IMR-90 (cell line): ENCODE measurements at regions not wholly inside any gene's neighbourhood (a gene's known extent, or its start where the extent isn't known, plus 50 kb on each side); places are given as distances from the start of the nearest gene placed in this dataset.

ENCODE experiments used
- ATAC-seq: fragments of 200-7000 bp; cut with Tn5 transposase; 2 replicates; pipeline ENCODE4 v1.9.1; 2020; ENCODE audit warnings: low read depth, mild to moderate bottlenecking, moderate library complexity
- BruUV-seq: library from RNA; stranded (reverse); fragments of 400-500 nt; replicated peaks from 2 replicates; lab custom pipeline; 2021; lab: Mats Ljungman, UMichigan
- CTCF ChIA-PET: fragments of 300-600 bp; formaldehyde crosslinking; extraction: SDS; loops from one replicate; lab custom pipeline; 2021; ENCODE audit warnings: antibody characterized with exemption; lab: Yijun Ruan, JAX
- POLR2A ChIA-PET: fragments of 300-600 bp; sonication (Branson Sonifier 250); formaldehyde crosslinking; loops from one replicate; lab custom pipeline; 2022; ENCODE audit warnings: antibody characterized with exemption; ENCODE audit not compliant: unreplicated experiment; lab: Charles Lee
- DNase-seq: peaks from one replicate; pipeline ENCODE4 v3.0.0; 2013
- H2AFZ ChIP-seq: replicated peaks from 2 replicates; pipeline ENCODE3; 2013; ENCODE audit warnings: low read length, mild to moderate bottlenecking; ENCODE audit not compliant: poor library complexity
- H2AK5ac ChIP-seq: 2 replicates; pipeline ENCODE4 v1.6.1; 2013; ENCODE audit warnings: low read depth, low read length, inconsistent platforms
- H2AK9ac ChIP-seq: replicated peaks from 2 replicates; pipeline ENCODE3; 2013; ENCODE audit warnings: mild to moderate bottlenecking, low read depth, low read length, moderate library complexity; ENCODE audit not compliant: poor library complexity
- H2BK120ac ChIP-seq: 2 replicates; pipeline ENCODE4 v1.6.1; 2013; ENCODE audit warnings: low read depth, low read length, inconsistent platforms
- H2BK15ac ChIP-seq: 3 replicates; pipeline ENCODE4 v1.6.1; 2013; ENCODE audit warnings: low read depth, low read length, inconsistent platforms
- H2BK20ac ChIP-seq: 2 replicates; pipeline ENCODE4 v1.6.1; 2013; ENCODE audit warnings: low read depth, mild to moderate bottlenecking, inconsistent platforms, low read length, moderate library complexity
- H2BK5ac ChIP-seq: 2 replicates; pipeline ENCODE4 v1.6.1; 2013; ENCODE audit warnings: mild to moderate bottlenecking, low read depth, low read length, inconsistent platforms; ENCODE audit not compliant: poor library complexity, severe bottlenecking
- H3K14ac ChIP-seq: replicated peaks from 2 replicates; pipeline ENCODE4 v1.6.1; 2013; ENCODE audit warnings: low read depth, low read length, inconsistent platforms
- H3K18ac ChIP-seq: 2 replicates; pipeline ENCODE4 v1.6.1; 2013; ENCODE audit warnings: low read depth, low read length, control low read depth
- H3K23ac ChIP-seq: 2 replicates; pipeline ENCODE4 v1.6.1; 2013; ENCODE audit warnings: low read depth, low read length, inconsistent platforms
- H3K27ac ChIP-seq: 2 replicates; pipeline ENCODE4 v1.5.1; 2013; ENCODE audit warnings: mild to moderate bottlenecking, control low read depth, low read length; ENCODE audit not compliant: insufficient read depth
- H3K27me3 ChIP-seq: 2 replicates; pipeline ENCODE4 v1.6.1; 2013; ENCODE audit warnings: low read length; ENCODE audit not compliant: control insufficient read depth, insufficient read depth
- H3K36me3 ChIP-seq: 2 replicates; pipeline ENCODE4 v1.6.1; 2013; ENCODE audit warnings: low read length, mixed read lengths; ENCODE audit not compliant: control insufficient read depth, insufficient read depth
- H3K4ac ChIP-seq: 2 replicates; pipeline ENCODE4 v1.6.1; 2013; ENCODE audit warnings: low read depth, low read length, inconsistent platforms
- H3K4me1 ChIP-seq: 2 replicates; pipeline ENCODE4 v1.6.1; 2013; ENCODE audit warnings: low read length, mixed read lengths; ENCODE audit not compliant: control insufficient read depth, insufficient read depth
- H3K4me2 ChIP-seq: 2 replicates; pipeline ENCODE4 v1.6.1; 2013; ENCODE audit warnings: low read depth, mild to moderate bottlenecking, control low read depth, low read length, moderate library complexity
- H3K4me3 ChIP-seq: 2 replicates; pipeline ENCODE4 v1.5.1; 2013; ENCODE audit warnings: low read depth, mild to moderate bottlenecking, control low read depth, low read length, moderate library complexity; ENCODE audit not compliant: insufficient read depth
- H3K56ac ChIP-seq: 2 replicates; pipeline ENCODE4 v1.6.1; 2013; ENCODE audit warnings: low read length, inconsistent platforms; ENCODE audit not compliant: insufficient read depth; ENCODE audit errors: extremely low read depth
- H3K79me1 ChIP-seq, 2 experiments: 2 replicates each; pipeline ENCODE4 v1.6.1; 2013; ENCODE audit warnings: low read length in 2 of 2, inconsistent platforms in 1 of 2, low read depth in 1 of 2
- H3K9ac ChIP-seq: 2 replicates; pipeline ENCODE4 v1.6.1; 2013; ENCODE audit warnings: low read depth, low read length, control low read depth
- H3K9me1 ChIP-seq: 2 replicates; pipeline ENCODE4 v1.6.1; 2013; ENCODE audit warnings: low read length, inconsistent platforms; ENCODE audit not compliant: insufficient read depth
- H3K9me3 ChIP-seq: 2 replicates; pipeline ENCODE4 v1.6.1; 2013; ENCODE audit warnings: low read length; ENCODE audit not compliant: control insufficient read depth, insufficient read depth
- H4K20me1 ChIP-seq: 2 replicates; pipeline ENCODE4 v1.6.1; 2013; ENCODE audit warnings: low read length, inconsistent platforms; ENCODE audit not compliant: insufficient read depth
- H4K5ac ChIP-seq: 2 replicates; pipeline ENCODE4 v1.6.1; 2013; ENCODE audit warnings: mild to moderate bottlenecking, low read depth, low read length, control low read depth
- H4K8ac ChIP-seq, 2 experiments: 2 replicates each; pipeline ENCODE4 v1.6.1; 2013; ENCODE audit warnings: low read depth in 2 of 2, low read length in 2 of 2, control low read depth in 1 of 2, inconsistent platforms in 1 of 2
- H4K91ac ChIP-seq: 2 replicates; pipeline ENCODE4 v1.6.1; 2013; ENCODE audit warnings: low read depth, low read length, inconsistent platforms; ENCODE audit not compliant: insufficient read depth
- CEBPB ChIP-seq: IDR thresholded peaks from 2 replicates; pipeline ENCODE4 v1.6.1; 2012; ENCODE audit warnings: low read depth, low read length, improper control_type of control experiment
- FOS ChIP-seq: fragments of 150-350 bp; IDR thresholded peaks from 2 replicates; pipeline ENCODE4 v1.6.1; 2016; ENCODE audit warnings: low read depth, low read length
- WGBS, 2 experiments: methylation state at CpG; one replicate each; pipeline versions ENCODE4 v1.1.5 to v1.1.7; 2013; ENCODE audit warnings: missing lambda C conversion rate in 2 of 2; ENCODE audit not compliant: insufficient read length in 1 of 2; ENCODE audit errors: extremely low coverage in 2 of 2; 5-methylcytosine and 5-hydroxymethylcytosine counted together
- dilution Hi-C: fragments of 300-500 bp; cut with HindIII; formaldehyde crosslinking; loops from one replicate; pipeline ENCODE4 v1.14.3; 2018; ENCODE audit warnings: low sequenced_read_pairs; ENCODE audit not compliant: unreplicated experiment
- in situ Hi-C: fragments of 300-500 bp; cut with MboI; formaldehyde crosslinking; loops from 3 replicates; pipeline ENCODE4 v1.14.3; 2019; ENCODE audit warnings: low sequenced_read_pairs, inconsistent platforms, mixed read lengths
- intact Hi-C: fragments of 100-400 bp; cut with micrococcal nuclease; formaldehyde crosslinking; loops from 2 replicates; pipeline ENCODE4 v1.10.0; 2022

DNA sequence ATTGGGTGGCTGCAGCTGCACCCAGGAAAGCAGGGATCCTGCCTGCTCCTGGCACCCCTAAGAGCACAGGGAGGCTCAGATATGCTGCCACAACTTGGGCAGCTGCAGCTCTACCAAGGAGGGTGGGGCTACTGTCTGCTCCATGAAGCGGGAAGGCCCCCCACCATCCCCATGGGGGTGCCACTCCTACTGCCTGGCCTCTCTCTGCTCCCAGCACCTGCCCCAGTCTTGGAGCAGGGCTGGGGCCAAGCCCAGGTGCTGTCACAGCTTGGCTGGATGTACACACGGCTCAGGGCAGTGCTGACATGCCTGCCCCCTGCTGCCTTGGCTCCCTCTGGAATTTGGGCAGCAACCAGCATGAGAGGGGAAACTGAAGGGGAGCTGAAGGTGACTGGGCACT, 214.7 kb upstream of the PLPPR1 start:
- dilution Hi-C loops = no loop called here
- Histone ChIP-seq H2BK5ac (no peak overlapping the region), H2AK9ac (no peak overlapping the region), H3K4me2 (no peak overlapping the region), H3K18ac (no peak overlapping the region), H4K8ac (no peak overlapping the region), H3K79me1 (no peaks in the 10 kb centered on the region), H2BK120ac (no peak overlapping the region), H2BK20ac (no peak overlapping the region), H3K4me1 (no peaks in the 10 kb centered on the region), H4K91ac (no peak overlapping the region), H3K9me3 (peaks cover 17% of the 10 kb centered on the region; the same call in 1 of the 2 replicates), H3K27ac (no peak overlapping the region), H3K4me3 (no peak overlapping the region), H4K5ac (no peak overlapping the region), H3K27me3 (no peaks in the 10 kb centered on the region), H3K56ac (no peak overlapping the region), H4K20me1 (no peaks in the 10 kb centered on the region), H2BK15ac (no peak overlapping the region), H2AK5ac (no peak overlapping the region), H3K9ac (no peak overlapping the region), H2AFZ (no peak overlapping the region), H3K23ac (no peak overlapping the region), H3K4ac (no peak overlapping the region), H3K36me3 (no peaks in the 10 kb centered on the region), H3K14ac (no peak overlapping the region), H3K9me1 (no peaks in the 10 kb centered on the region)
- CTCF ChIA-PET = no interaction called here
- no peak for TF ChIP-seq FOS
- no peak for TF ChIP-seq CEBPB
- no CpG with 5 or more reads among the region's 2 CpGs for WGBS, 2 experiments
- no TSS peak for BruUV-seq
- in situ Hi-C loops = no loop called here
- ATAC-seq (no peak), DNase-seq (no peak)
- intact Hi-C loops = no loop called here
- POLR2A ChIA-PET = no interaction called here
